ENCODE measurements at regions not wholly inside any gene's neighbourhood (a gene's known extent, or its start where the extent isn't known, plus 50 kb on each side); places are given as distances from the start of the nearest gene placed in this dataset.

- TF ChIP-seq, protein P1, sequence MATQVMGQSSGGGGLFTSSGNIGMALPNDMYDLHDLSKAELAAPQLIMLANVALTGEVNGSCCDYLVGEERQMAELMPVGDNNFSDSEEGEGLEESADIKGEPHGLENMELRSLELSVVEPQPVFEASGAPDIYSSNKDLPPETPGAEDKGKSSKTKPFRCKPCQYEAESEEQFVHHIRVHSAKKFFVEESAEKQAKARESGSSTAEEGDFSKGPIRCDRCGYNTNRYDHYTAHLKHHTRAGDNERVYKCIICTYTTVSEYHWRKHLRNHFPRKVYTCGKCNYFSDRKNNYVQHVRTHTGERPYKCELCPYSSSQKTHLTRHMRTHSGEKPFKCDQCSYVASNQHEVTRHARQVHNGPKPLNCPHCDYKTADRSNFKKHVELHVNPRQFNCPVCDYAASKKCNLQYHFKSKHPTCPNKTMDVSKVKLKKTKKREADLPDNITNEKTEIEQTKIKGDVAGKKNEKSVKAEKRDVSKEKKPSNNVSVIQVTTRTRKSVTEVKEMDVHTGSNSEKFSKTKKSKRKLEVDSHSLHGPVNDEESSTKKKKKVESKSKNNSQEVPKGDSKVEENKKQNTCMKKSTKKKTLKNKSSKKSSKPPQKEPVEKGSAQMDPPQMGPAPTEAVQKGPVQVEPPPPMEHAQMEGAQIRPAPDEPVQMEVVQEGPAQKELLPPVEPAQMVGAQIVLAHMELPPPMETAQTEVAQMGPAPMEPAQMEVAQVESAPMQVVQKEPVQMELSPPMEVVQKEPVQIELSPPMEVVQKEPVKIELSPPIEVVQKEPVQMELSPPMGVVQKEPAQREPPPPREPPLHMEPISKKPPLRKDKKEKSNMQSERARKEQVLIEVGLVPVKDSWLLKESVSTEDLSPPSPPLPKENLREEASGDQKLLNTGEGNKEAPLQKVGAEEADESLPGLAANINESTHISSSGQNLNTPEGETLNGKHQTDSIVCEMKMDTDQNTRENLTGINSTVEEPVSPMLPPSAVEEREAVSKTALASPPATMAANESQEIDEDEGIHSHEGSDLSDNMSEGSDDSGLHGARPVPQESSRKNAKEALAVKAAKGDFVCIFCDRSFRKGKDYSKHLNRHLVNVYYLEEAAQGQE (IDR thresholded peaks at IDR 0.05; ENCODE audit: low read depth, low read length), result no peak
These were observed 174.6 kb downstream of the SHOX start (continued) for GRCh38 chrX:805103-805670.

DNA sequence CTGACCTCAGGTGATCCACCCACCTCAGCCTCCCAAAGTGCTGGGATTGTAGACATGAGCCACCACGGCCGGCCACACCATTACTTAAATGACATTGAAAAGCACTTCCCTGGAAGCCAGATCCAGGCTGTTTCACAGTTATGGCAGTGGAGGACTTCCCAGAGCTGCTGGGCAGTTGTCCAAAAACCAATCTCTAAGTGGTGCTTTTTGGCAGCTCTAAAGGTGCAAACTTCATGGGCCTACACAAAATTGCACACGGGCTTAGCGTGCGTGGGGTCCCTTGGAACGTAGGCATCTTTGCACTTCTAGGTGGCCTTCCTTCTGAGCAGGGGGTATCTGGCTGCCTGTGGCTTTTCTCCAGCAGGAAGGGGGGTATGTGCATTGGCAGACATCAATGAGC lies 172.3 kb downstream of the SHOX start:
- H3K4me2 ChIP-seq (ENCODE audit: control insufficient read depth, insufficient read depth), result no peak overlapping the region
- DNase-seq (ENCODE audit: low read depth, low spot score) (no peak), FAIRE-seq (no peak), ATAC-seq (no peak)
- no peak overlapping the region for H3K4me3 ChIP-seq
- H3K36me3 ChIP-seq (ENCODE audit: control insufficient read depth in 2 of 2, insufficient read depth in 2 of 2, low read length in 1 of 2), result no peaks in the 10 kb centered on the region
- in situ Hi-C loops (cut with MboI) (no loop called here), intact Hi-C loops (cut with micrococcal nuclease; ENCODE audit: unreplicated experiment) (no loop called here)
- ChIA-PET SMC1A (ENCODE audit: uncharacterized antibody, unreplicated experiment) (no interaction called here), CTCF (no interaction called here), RAD21 (ENCODE audit: unreplicated experiment) (no interaction called here), POLR2A (no interaction called here)
- H2AFZ ChIP-seq (ENCODE audit: control insufficient read depth, low read depth, low read length), result no peak overlapping the region
- 80% methylated on average over 6 of the region's 6 CpGs for WGBS (ENCODE audit: insufficient coverage, insufficient replicate concordance, low lambda C conversion rate, missing lambda C conversion rate)
- H4K20me1 ChIP-seq (ENCODE audit: control insufficient read depth, insufficient read depth), result no peaks in the 10 kb centered on the region
- TF ChIP-seq, protein P2, sequence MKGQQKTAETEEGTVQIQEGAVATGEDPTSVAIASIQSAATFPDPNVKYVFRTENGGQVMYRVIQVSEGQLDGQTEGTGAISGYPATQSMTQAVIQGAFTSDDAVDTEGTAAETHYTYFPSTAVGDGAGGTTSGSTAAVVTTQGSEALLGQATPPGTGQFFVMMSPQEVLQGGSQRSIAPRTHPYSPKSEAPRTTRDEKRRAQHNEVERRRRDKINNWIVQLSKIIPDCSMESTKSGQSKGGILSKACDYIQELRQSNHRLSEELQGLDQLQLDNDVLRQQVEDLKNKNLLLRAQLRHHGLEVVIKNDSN (IDR thresholded peaks at IDR 0.05; ENCODE audit: borderline replicate concordance, extremely low read length, insufficient read depth, low read depth, low read length), result no peak
- TF ChIP-seq BHLHE40 (IDR thresholded peaks at IDR 0.05; ENCODE audit: borderline replicate concordance in 1 of 2, low read depth in 2 of 2, low read length in 1 of 2), result no peak
- TF ChIP-seq MEF2B (IDR thresholded peaks at IDR 0.05; ENCODE audit: partially characterized antibody, poor library complexity, severe bottlenecking), result no peak
- no peak for TF ChIP-seq CREM (IDR thresholded peaks at IDR 0.05; ENCODE audit: low read depth)
- TF ChIP-seq RELB (IDR thresholded peaks at IDR 0.05; ENCODE audit: low read depth), result no peak
- TF ChIP-seq, protein P3, sequence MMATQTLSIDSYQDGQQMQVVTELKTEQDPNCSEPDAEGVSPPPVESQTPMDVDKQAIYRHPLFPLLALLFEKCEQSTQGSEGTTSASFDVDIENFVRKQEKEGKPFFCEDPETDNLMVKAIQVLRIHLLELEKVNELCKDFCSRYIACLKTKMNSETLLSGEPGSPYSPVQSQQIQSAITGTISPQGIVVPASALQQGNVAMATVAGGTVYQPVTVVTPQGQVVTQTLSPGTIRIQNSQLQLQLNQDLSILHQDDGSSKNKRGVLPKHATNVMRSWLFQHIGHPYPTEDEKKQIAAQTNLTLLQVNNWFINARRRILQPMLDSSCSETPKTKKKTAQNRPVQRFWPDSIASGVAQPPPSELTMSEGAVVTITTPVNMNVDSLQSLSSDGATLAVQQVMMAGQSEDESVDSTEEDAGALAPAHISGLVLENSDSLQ (IDR thresholded peaks at IDR 0.05), result no peak
- TF ChIP-seq BMI1 (IDR thresholded peaks at IDR 0.05; ENCODE audit: borderline replicate concordance), result no peak
- no peak for TF ChIP-seq RELA (IDR thresholded peaks at IDR 0.05; ENCODE audit: borderline replicate concordance, partially characterized antibody)
- no peak for TF ChIP-seq NRF1 (conservative IDR thresholded peaks at IDR 0.05; ENCODE audit: low read depth, low read length)
- TF ChIP-seq SREBF2 (IDR thresholded peaks at IDR 0.05; ENCODE audit: low read length), result no peak
- TF ChIP-seq, protein P4, sequence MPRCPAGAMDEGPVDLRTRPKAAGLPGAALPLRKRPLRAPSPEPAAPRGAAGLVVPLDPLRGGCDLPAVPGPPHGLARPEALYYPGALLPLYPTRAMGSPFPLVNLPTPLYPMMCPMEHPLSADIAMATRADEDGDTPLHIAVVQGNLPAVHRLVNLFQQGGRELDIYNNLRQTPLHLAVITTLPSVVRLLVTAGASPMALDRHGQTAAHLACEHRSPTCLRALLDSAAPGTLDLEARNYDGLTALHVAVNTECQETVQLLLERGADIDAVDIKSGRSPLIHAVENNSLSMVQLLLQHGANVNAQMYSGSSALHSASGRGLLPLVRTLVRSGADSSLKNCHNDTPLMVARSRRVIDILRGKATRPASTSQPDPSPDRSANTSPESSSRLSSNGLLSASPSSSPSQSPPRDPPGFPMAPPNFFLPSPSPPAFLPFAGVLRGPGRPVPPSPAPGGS (IDR thresholded peaks at IDR 0.05; ENCODE audit: borderline replicate concordance, insufficient read depth, low read depth, low read length, poor library complexity, severe bottlenecking), result no peak
- H3K27ac ChIP-seq (ENCODE audit: control insufficient read depth, insufficient read depth), result no peak overlapping the region
- H3K9me3 ChIP-seq (replicated peaks; ENCODE audit: control insufficient read depth, insufficient read depth, low read length), result no peaks in the 10 kb centered on the region; the same call in 2 of the 3 replicates
- H3K4me1 ChIP-seq (ENCODE audit: control insufficient read depth, insufficient read depth, low read length), result no peaks in the 10 kb centered on the region
- BruUV-seq (replicated peaks), result no TSS peak
- no peaks in the 10 kb centered on the region for H3K27me3 ChIP-seq (replicated peaks in 1 of 2; ENCODE audit: control insufficient read depth in 2 of 2, insufficient read depth in 2 of 2, low read length in 1 of 2)
- no peak overlapping the region for H3K9ac ChIP-seq (ENCODE audit: control insufficient read depth, insufficient read depth, low read length)
- H3K79me2 ChIP-seq (ENCODE audit: control insufficient read depth, insufficient read depth, low read length), result no peaks in the 10 kb centered on the region
